Upper lobe of left lung (tissue), 6 donors: ENCODE measurements at regions not wholly inside any gene's neighbourhood (a gene's known extent, or its start where the extent isn't known, plus 50 kb on each side); places are given as distances from the start of the nearest gene placed in this dataset.

ENCODE experiments used
- ATAC-seq, 2 donors: fragments of 200-7000 bp; cut with Tn5 transposase; one replicate each; pipeline ENCODE4 v1.9.1; 2022; ENCODE audit warnings: mild to moderate bottlenecking in 2 of 2, moderate library complexity in 2 of 2; ENCODE audit not compliant: low FRiP score in 2 of 2
- DNase-seq, 2 donors: peaks; one replicate each; pipeline ENCODE4 v3.0.0-alpha.2; 2019 to 2020
- H3K27ac ChIP-seq, 4 donors: fragments of 200-600 bp; sonication (generic); one replicate each; pipeline ENCODE4 v1.5.1; 2016 to 2019
- H3K27me3 ChIP-seq, 4 donors: fragments of 200-600 bp; sonication (generic); one replicate each; pipeline ENCODE4 v1.5.1; 2017 to 2019
- H3K36me3 ChIP-seq, 4 donors: fragments of 200-600 bp; sonication (generic); one replicate each; pipeline ENCODE4 v1.5.1; 2016 to 2019
- H3K4me1 ChIP-seq, 4 donors: fragments of 200-600 bp; sonication (generic); one replicate each; pipeline ENCODE4 v1.5.1; 2018 to 2019
- H3K4me3 ChIP-seq, 4 donors: fragments of 200-600 bp; sonication (generic); one replicate each; pipeline ENCODE4 v1.5.1; 2017 to 2019; ENCODE audit warnings: mild to moderate bottlenecking in 2 of 4, moderate library complexity in 1 of 4
- H3K9me3 ChIP-seq, 4 donors: fragments of 200-600 bp; sonication (generic); one replicate each; pipeline ENCODE4 v1.5.1; 2018 to 2019
- CTCF ChIP-seq, 6 experiments: fragments of 450-650 bp in 4 of 6; fragments of 200-600 bp in 2 of 6; sonication (generic) in 2 of 6; IDR thresholded peaks; one replicate each; pipeline ENCODE4 v1.5.1; 2016 to 2019; ENCODE audit warnings: antibody characterized with exemption in 6 of 6
- EP300 ChIP-seq, 4 donors: sonication (generic); formaldehyde crosslinking; IDR thresholded peaks; one replicate each; pipeline ENCODE4 v1.5.1; 2017; ENCODE audit warnings: antibody characterized with exemption in 4 of 4, control low read depth in 2 of 4
- POLR2A ChIP-seq, 4 donors: fragments of 450-650 bp; IDR thresholded peaks; one replicate each; pipeline ENCODE4 v1.5.1; 2016 to 2017; ENCODE audit warnings: antibody characterized with exemption in 4 of 4, mild to moderate bottlenecking in 2 of 4
- POLR2AphosphoS5 ChIP-seq, 2 donors: sonication (generic); formaldehyde crosslinking; IDR thresholded peaks; one replicate each; pipeline ENCODE4 v1.5.1; 2017; ENCODE audit warnings: antibody characterized with exemption in 2 of 2
- WGBS, 2 donors: methylation state at CpG; one replicate each; pipeline ENCODE4 v1.1.5; 2017 to 2018; 5-methylcytosine and 5-hydroxymethylcytosine counted together
- donor health status: DM: no; HTN: no; CAD: no; lungs with moderate emphysema.
- donor health status: DM: no; HTN: yes; CAD: no; lungs with severe emphysema.

- no peaks in the 10 kb centered on the region for H3K36me3 ChIP-seq
- H3K4me1 ChIP-seq: no peaks in the 10 kb centered on the region
- no peak overlapping the region for H3K27ac ChIP-seq
- DNase-seq (no peak), ATAC-seq (no peak)
- no peak overlapping the region for H3K4me3 ChIP-seq
- TF ChIP-seq EP300 (IDR thresholded peaks at IDR 0.05) (no peak), POLR2A (IDR thresholded peaks at IDR 0.05) (no peak), POLR2AphosphoS5 (IDR thresholded peaks at IDR 0.05) (no peak), CTCF (IDR thresholded peaks at IDR 0.05) (no peak)
- peaks cover 4 to 17% (median 14%) of the 10 kb centered on the region in 4 donors for H3K9me3 ChIP-seq
- H3K27me3 ChIP-seq: no peaks in the 10 kb centered on the region
Observed at GRCh38 chr11:22991196-22991595, 130.9 kb upstream of the CCDC179 start.

GRCh38 chr11:23006730-23007129 is 146.5 kb upstream of the CCDC179 start:
- H3K27me3 ChIP-seq: no peaks in the 10 kb centered on the region
- H3K4me3 ChIP-seq: no peak overlapping the region
- H3K27ac ChIP-seq: no peak overlapping the region
- TF ChIP-seq POLR2AphosphoS5 (IDR thresholded peaks at IDR 0.05): no peak
- TF ChIP-seq CTCF (IDR thresholded peaks at IDR 0.05): no peak
- TF ChIP-seq POLR2A (IDR thresholded peaks at IDR 0.05): no peak
- TF ChIP-seq EP300 (IDR thresholded peaks at IDR 0.05): no peak
- no peaks in the 10 kb centered on the region for H3K36me3 ChIP-seq
- H3K9me3 ChIP-seq: peaks cover 0 to 20% (median 5%) of the 10 kb centered on the region in 4 donors
- H3K4me1 ChIP-seq: no peaks in the 10 kb centered on the region
- WGBS, 2 donors: 36 to 45% methylated on average over 4 of the region's 4 CpGs
- DNase-seq: no peak
- no peak for ATAC-seq

- H3K27me3 ChIP-seq: no peaks in the 10 kb centered on the region
- H3K36me3 ChIP-seq: no peaks in the 10 kb centered on the region
- no peak overlapping the region for H3K4me3 ChIP-seq
- H3K27ac ChIP-seq: no peak overlapping the region
- ATAC-seq (no peak), DNase-seq (no peak)
- H3K9me3 ChIP-seq: no peaks in the 10 kb centered on the region
- TF ChIP-seq CTCF (IDR thresholded peaks at IDR 0.05): no peak
- no peak for TF ChIP-seq EP300 (IDR thresholded peaks at IDR 0.05)
- no peak for TF ChIP-seq POLR2A (IDR thresholded peaks at IDR 0.05)
- TF ChIP-seq POLR2AphosphoS5 (IDR thresholded peaks at IDR 0.05): no peak
- no peaks in the 10 kb centered on the region for H3K4me1 ChIP-seq
Observed at GRCh38 chr11:23010790-23011335, 150.6 kb upstream of the CCDC179 start.

- WGBS, 2 donors: 90 to 95% methylated on average over 2 of the region's 2 CpGs
- DNase-seq: no peak
- no peak overlapping the region for H3K27ac ChIP-seq
Observed at GRCh38 chr11:23012930-23013329, 152.7 kb upstream of the CCDC179 start.

More at GRCh38 chr11:23012930-23013329, 152.7 kb upstream of the CCDC179 start:
- H3K27me3 ChIP-seq: no peaks in the 10 kb centered on the region
- no peak overlapping the region for H3K4me3 ChIP-seq
- ATAC-seq: no peak
- no peak for TF ChIP-seq POLR2A (IDR thresholded peaks at IDR 0.05)
- no peak for TF ChIP-seq POLR2AphosphoS5 (IDR thresholded peaks at IDR 0.05)
- no peak for TF ChIP-seq EP300 (IDR thresholded peaks at IDR 0.05)
- TF ChIP-seq CTCF (IDR thresholded peaks at IDR 0.05): no peak
- H3K9me3 ChIP-seq: no peaks in the 10 kb centered on the region
- no peaks in the 10 kb centered on the region for H3K36me3 ChIP-seq
- H3K4me1 ChIP-seq: no peaks in the 10 kb centered on the region
